PFSK-1 (cell line): ENCODE measurements at regions not wholly inside any gene's neighbourhood (a gene's known extent, or its start where the extent isn't known, plus 50 kb on each side); places are given as distances from the start of the nearest gene placed in this dataset.

Experiments
- FOXP2 ChIP-seq: optimal IDR thresholded peaks from 2 replicates; pipeline ENCODE3; 2011; ENCODE audit warnings: borderline replicate concordance, control low read depth, inconsistent platforms; ENCODE audit not compliant: insufficient read depth; ENCODE audit errors: extremely low read length, extremely low read depth
- POLR2AphosphoS5 ChIP-seq: IDR thresholded peaks from 2 replicates; pipeline ENCODE4 v1.6.1; 2012; ENCODE audit warnings: low read depth, mild to moderate bottlenecking, control low read depth, low read length, moderate library complexity
- SIN3A ChIP-seq: IDR thresholded peaks from 2 replicates; pipeline ENCODE4 v1.6.1; 2012; ENCODE audit warnings: mild to moderate bottlenecking, low read length, moderate library complexity, borderline replicate concordance; ENCODE audit not compliant: insufficient read depth
- TAF1 ChIP-seq: IDR thresholded peaks from 2 replicates; pipeline ENCODE4 v1.6.1; 2012; ENCODE audit warnings: low read length, control low read depth, borderline replicate concordance; ENCODE audit not compliant: insufficient read depth
- TF ChIP-seq, protein P1 (sequence below), 2 experiments: IDR thresholded peaks; 2 replicates each; pipeline versions ENCODE4 v1.6.1 to v1.8.0; 2011 to 2012; ENCODE audit warnings: low read depth in 2 of 2, low read length in 2 of 2, control low read depth in 1 of 2, inconsistent platforms in 1 of 2, mild to moderate bottlenecking in 1 of 2, moderate library complexity in 1 of 2; ENCODE audit not compliant: insufficient read depth in 1 of 2

DNA sequence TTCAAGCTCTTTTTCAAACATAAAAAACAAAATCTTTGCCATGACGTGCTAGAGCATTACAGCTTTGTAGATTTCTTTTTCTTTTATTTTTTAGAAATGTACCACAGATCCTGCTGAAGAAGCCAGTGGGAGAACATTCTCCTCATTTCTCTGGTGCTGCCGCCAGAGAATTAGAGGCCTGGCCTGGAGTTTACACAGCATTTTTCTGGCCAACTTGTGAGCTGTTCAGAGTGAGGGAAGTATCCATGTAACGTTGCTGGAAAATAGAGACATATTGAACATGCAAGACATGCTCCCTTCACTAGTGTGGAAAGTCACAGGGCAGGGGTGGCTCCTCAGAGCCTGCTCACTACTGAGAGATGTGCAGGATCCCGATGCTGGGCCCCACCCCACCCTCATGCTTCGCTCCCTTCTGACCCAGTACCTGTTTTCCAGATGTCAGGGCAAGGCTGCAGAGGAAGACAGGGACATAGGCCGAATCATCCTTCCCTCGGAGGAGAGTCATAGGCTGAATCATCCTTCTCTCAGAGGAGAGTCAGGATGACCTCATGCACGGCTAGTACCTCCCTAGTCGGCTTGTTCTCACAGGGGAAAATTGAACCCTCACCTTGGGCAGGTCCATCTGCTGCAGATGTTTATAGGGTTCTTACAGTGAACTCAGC lies 298.5 kb downstream of the INSIG2 start:
- TF ChIP-seq TAF1 (no peak), POLR2AphosphoS5 (no peak), SIN3A (no peak)
- TF ChIP-seq, protein P1, sequence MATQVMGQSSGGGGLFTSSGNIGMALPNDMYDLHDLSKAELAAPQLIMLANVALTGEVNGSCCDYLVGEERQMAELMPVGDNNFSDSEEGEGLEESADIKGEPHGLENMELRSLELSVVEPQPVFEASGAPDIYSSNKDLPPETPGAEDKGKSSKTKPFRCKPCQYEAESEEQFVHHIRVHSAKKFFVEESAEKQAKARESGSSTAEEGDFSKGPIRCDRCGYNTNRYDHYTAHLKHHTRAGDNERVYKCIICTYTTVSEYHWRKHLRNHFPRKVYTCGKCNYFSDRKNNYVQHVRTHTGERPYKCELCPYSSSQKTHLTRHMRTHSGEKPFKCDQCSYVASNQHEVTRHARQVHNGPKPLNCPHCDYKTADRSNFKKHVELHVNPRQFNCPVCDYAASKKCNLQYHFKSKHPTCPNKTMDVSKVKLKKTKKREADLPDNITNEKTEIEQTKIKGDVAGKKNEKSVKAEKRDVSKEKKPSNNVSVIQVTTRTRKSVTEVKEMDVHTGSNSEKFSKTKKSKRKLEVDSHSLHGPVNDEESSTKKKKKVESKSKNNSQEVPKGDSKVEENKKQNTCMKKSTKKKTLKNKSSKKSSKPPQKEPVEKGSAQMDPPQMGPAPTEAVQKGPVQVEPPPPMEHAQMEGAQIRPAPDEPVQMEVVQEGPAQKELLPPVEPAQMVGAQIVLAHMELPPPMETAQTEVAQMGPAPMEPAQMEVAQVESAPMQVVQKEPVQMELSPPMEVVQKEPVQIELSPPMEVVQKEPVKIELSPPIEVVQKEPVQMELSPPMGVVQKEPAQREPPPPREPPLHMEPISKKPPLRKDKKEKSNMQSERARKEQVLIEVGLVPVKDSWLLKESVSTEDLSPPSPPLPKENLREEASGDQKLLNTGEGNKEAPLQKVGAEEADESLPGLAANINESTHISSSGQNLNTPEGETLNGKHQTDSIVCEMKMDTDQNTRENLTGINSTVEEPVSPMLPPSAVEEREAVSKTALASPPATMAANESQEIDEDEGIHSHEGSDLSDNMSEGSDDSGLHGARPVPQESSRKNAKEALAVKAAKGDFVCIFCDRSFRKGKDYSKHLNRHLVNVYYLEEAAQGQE (IDR thresholded peaks at IDR 0.05; ENCODE audit: insufficient read depth in 1 of 2, low read depth in 2 of 2, low read length in 2 of 2): no peak

DNA sequence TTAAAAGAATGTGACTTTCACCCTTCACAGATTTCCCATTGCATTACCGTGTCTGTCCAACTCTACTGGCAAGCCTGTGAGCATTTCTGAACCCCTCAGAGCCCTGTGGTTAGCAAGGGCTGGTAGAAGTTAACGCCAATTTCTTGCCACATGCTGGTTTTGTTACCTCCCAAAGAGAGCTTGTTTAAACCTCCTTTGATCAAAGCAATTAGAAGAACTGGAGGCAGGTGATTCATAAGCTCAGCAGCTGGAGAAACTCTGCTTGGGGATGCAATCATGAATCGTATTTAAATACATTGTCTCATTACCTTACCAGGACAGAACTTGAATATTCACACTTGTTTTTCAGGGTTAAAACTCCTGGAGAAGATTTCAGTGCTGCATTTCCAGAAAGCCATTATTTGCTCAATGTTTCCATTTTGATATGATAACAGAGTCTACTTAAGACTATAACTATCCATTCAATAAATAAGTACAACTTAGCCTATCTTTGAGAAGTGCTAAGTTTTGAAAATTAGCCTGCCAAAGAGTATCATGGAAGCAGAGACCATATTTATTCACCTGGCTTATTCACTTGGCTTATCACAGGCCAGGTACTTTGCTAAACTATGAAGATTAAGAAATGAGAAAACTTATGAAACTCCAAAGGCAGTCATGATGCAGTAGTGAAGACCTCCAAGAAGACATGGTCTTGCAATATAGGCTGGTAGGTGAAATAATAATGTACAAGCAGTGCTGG lies 292.8 kb downstream of the INSIG2 start:
- TF ChIP-seq, protein P1 (IDR thresholded peaks at IDR 0.05; ENCODE audit: insufficient read depth in 1 of 2, low read depth in 2 of 2, low read length in 2 of 2): no peak
- no peak for TF ChIP-seq TAF1
- TF ChIP-seq FOXP2: no peak

DNA sequence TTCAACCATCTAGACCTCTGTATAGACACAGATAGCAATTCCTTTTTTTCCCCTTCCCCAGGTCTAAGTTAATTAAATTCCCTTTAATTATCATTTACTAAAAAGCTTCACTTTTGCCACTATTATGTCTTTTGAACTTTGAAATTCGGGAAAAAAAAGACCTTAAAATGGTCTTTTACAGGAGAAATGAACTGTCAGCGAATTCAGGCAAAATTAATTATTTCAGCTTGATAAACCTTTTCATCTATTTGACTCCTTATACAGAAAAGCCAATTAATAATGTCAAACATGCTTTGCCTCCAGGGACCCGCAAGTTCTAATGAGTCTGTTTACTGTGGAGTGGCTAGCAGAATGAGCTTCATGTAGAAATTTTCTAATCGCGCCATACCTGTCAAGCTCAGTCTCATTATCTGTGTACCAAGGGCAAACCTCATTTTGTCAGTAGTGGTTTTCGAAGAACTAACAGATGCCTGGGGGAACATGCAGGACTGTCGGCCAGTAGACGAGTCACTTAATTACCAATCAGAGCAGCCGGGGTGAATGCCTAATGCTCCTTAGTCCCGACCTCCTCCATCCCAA lies 287.7 kb downstream of the INSIG2 start:
- TF ChIP-seq SIN3A: no peak
- no peak for TF ChIP-seq TAF1
- TF ChIP-seq POLR2AphosphoS5: no peak
- no peak for TF ChIP-seq FOXP2
- TF ChIP-seq, protein P1 (IDR thresholded peaks at IDR 0.05; ENCODE audit: insufficient read depth in 1 of 2, low read depth in 2 of 2, low read length in 2 of 2): no peak

DNA sequence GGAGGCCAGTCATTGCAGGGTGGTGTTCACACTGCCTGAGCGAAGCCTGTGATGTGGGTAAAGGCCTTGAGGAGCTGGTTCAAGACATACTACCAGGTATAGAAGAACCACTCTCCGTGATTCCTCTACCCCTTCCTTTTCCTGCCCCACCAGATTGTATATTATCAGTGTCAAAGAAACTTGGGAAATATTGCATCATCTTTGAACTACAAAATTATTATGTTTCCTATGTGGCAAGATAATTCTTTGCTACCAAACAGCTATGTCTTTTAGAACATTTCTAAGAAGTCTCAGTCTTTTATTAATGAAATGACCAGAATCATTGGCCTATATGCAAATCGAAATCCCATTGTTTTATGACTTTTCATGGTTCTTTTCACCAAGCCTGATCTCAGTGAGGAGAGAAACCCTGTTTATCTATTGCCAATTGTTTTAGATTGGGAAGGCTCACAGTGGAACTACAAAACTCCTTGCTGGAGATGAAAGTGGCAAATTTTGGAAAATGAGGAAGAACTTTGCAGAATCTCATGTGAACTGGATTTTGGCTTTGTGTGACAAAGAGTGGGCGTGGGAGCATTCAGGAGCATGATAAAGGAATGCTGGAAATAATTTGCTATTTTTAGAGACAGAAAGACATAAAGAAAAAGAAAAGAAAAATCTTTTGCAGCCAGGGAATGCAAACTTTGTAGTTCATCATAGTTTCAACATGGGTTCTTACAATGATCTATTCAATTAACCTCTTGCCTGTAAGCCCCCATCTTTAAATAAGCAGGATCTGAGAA lies 286.9 kb downstream of the INSIG2 start:
- TF ChIP-seq, protein P1 (IDR thresholded peaks at IDR 0.05; ENCODE audit: insufficient read depth in 1 of 2, low read depth in 2 of 2, low read length in 2 of 2): no peak
- TF ChIP-seq POLR2AphosphoS5 (no peak), FOXP2 (no peak), SIN3A (no peak), TAF1 (no peak)
